ENCODE measurements at regions not wholly inside any gene's neighbourhood (a gene's known extent, or its start where the extent isn't known, plus 50 kb on each side); places are given as distances from the start of the nearest gene placed in this dataset.

DNA sequence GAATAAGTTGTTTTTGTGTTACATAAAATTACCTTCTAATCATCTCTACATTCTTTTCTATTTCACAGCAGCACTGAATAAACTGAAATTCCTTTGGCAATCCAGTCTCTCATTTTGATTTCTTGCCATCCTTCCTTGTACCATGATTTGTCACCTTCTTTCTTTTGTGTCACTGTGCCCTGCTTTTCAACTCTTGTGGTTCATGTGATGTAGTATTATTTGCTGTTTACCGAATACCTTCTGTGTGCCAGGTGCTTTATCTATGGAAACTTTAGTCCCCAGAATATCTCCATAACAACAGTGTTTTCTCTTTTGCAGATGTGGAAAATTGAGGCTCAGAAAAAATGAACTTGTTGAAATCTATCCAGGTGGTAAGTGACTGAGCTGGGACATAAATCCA lies 220.3 kb downstream of the STK31 start:
- TF ChIP-seq, protein P1, sequence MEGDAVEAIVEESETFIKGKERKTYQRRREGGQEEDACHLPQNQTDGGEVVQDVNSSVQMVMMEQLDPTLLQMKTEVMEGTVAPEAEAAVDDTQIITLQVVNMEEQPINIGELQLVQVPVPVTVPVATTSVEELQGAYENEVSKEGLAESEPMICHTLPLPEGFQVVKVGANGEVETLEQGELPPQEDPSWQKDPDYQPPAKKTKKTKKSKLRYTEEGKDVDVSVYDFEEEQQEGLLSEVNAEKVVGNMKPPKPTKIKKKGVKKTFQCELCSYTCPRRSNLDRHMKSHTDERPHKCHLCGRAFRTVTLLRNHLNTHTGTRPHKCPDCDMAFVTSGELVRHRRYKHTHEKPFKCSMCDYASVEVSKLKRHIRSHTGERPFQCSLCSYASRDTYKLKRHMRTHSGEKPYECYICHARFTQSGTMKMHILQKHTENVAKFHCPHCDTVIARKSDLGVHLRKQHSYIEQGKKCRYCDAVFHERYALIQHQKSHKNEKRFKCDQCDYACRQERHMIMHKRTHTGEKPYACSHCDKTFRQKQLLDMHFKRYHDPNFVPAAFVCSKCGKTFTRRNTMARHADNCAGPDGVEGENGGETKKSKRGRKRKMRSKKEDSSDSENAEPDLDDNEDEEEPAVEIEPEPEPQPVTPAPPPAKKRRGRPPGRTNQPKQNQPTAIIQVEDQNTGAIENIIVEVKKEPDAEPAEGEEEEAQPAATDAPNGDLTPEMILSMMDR (IDR thresholded peaks at IDR 0.05): no peak
- TF ChIP-seq POLR2A (IDR thresholded peaks at IDR 0.05): no peak
- no peak for TF ChIP-seq POLR2AphosphoS5 (IDR thresholded peaks at IDR 0.05)
